H9 (cell line): ENCODE measurements at regions not wholly inside any gene's neighbourhood (a gene's known extent, or its start where the extent isn't known, plus 50 kb on each side); places are given as distances from the start of the nearest gene placed in this dataset.

Experiments
- DNase-seq: peaks from one replicate; pipeline ENCODE4 v3.0.0-alpha.2; 2017
- H2AFZ ChIP-seq: one replicate; pipeline ENCODE4 v1.6.1; 2013; ENCODE audit warnings: mild to moderate bottlenecking, low read length, control low read depth, moderate library complexity
- H2AK5ac ChIP-seq: 2 replicates; pipeline ENCODE4 v1.6.1; 2013; ENCODE audit warnings: low read length, control low read depth, mixed read lengths; ENCODE audit not compliant: insufficient read length
- H2BK120ac ChIP-seq: one replicate; pipeline ENCODE4 v1.6.1; 2013; ENCODE audit warnings: low read depth, mild to moderate bottlenecking, low read length, control low read depth, inconsistent platforms; ENCODE audit not compliant: poor library complexity, severe bottlenecking
- H2BK12ac ChIP-seq: 2 replicates; pipeline ENCODE4 v1.6.1; 2013; ENCODE audit warnings: low read length, control low read depth, mixed read lengths, low read depth; ENCODE audit not compliant: insufficient read length
- H2BK15ac ChIP-seq: 2 replicates; pipeline ENCODE4 v1.6.1; 2013; ENCODE audit warnings: low read depth, low read length, control low read depth
- H2BK20ac ChIP-seq: one replicate; pipeline ENCODE4 v1.6.1; 2013; ENCODE audit warnings: low read depth, mild to moderate bottlenecking, low read length, control low read depth, inconsistent platforms; ENCODE audit not compliant: poor library complexity, severe bottlenecking
- H2BK5ac ChIP-seq: 2 replicates; pipeline ENCODE4 v1.6.1; 2013; ENCODE audit warnings: low read length, control low read depth, mixed read lengths; ENCODE audit not compliant: insufficient read length
- H3K14ac ChIP-seq: 2 replicates; pipeline ENCODE4 v1.6.1; 2013; ENCODE audit warnings: low read length, control low read depth; ENCODE audit not compliant: insufficient read depth
- H3K18ac ChIP-seq: 2 replicates; pipeline ENCODE4 v1.6.1; 2013; ENCODE audit warnings: low read depth, mild to moderate bottlenecking, mixed read lengths, low read length, control low read depth; ENCODE audit not compliant: insufficient read length
- H3K23ac ChIP-seq: 2 replicates; pipeline ENCODE4 v1.6.1; 2013; ENCODE audit warnings: low read length, control low read depth, mixed read lengths, low read depth; ENCODE audit not compliant: insufficient read length
- H3K23me2 ChIP-seq: 2 replicates; pipeline ENCODE4 v1.6.1; 2013; ENCODE audit warnings: low read depth, mild to moderate bottlenecking, mixed read lengths, low read length, control low read depth; ENCODE audit not compliant: insufficient read length, poor library complexity, severe bottlenecking
- H3K27ac ChIP-seq: 2 replicates; pipeline ENCODE4 v1.5.1; 2013; ENCODE audit warnings: low read length, control low read depth, mixed read lengths, low read depth; ENCODE audit not compliant: insufficient read length
- H3K27me3 ChIP-seq: 2 replicates; pipeline ENCODE4 v1.6.1; 2013; ENCODE audit warnings: low read length, control low read depth, inconsistent platforms; ENCODE audit not compliant: insufficient read depth
- H3K4ac ChIP-seq: 2 replicates; pipeline ENCODE4 v1.6.1; 2013; ENCODE audit warnings: low read depth, mild to moderate bottlenecking, control low read depth, inconsistent platforms, low read length, moderate library complexity
- H3K4me1 ChIP-seq: 2 replicates; pipeline ENCODE4 v1.6.1; 2013; ENCODE audit warnings: low read length, control low read depth, inconsistent platforms; ENCODE audit not compliant: insufficient read depth
- H3K4me2 ChIP-seq: 2 replicates; pipeline ENCODE4 v1.6.1; 2013; ENCODE audit warnings: low read length, control low read depth, mixed read lengths; ENCODE audit not compliant: insufficient read length, insufficient read depth
- H3K56ac ChIP-seq: 2 replicates; pipeline ENCODE4 v1.6.1; 2013; ENCODE audit warnings: low read depth, mild to moderate bottlenecking, mixed read lengths, low read length, control low read depth; ENCODE audit not compliant: insufficient read length
- H3K79me1 ChIP-seq: 2 replicates; pipeline ENCODE4 v1.6.1; 2013; ENCODE audit warnings: low read depth, mild to moderate bottlenecking, moderate library complexity, low read length, control low read depth, inconsistent platforms; ENCODE audit not compliant: insufficient read depth, poor library complexity, severe bottlenecking
- H3K79me2 ChIP-seq: 2 replicates; pipeline ENCODE4 v1.6.1; 2013; ENCODE audit warnings: low read length, control low read depth, inconsistent platforms; ENCODE audit not compliant: insufficient read depth
- H3K9ac ChIP-seq: 2 replicates; pipeline ENCODE4 v1.6.1; 2013; ENCODE audit warnings: low read length, control low read depth, mixed read lengths; ENCODE audit not compliant: insufficient read length; ENCODE audit errors: extremely low read depth
- H3K9me3 ChIP-seq: one replicate; pipeline ENCODE4 v1.6.1; 2013; ENCODE audit warnings: low read depth, low read length, inconsistent platforms; ENCODE audit not compliant: control insufficient read depth
- H3T11ph ChIP-seq: one replicate; pipeline ENCODE4 v1.6.1; 2013; ENCODE audit warnings: mild to moderate bottlenecking, low read length, control low read depth, inconsistent platforms
- H4K20me1 ChIP-seq: one replicate; pipeline ENCODE4 v1.6.1; 2013; ENCODE audit not compliant: control insufficient read depth, insufficient read length, insufficient read depth
- H4K5ac ChIP-seq: 2 replicates; pipeline ENCODE4 v1.6.1; 2013; ENCODE audit warnings: low read depth, mild to moderate bottlenecking, mixed read lengths, low read length, control low read depth; ENCODE audit not compliant: insufficient read length
- H4K8ac ChIP-seq: replicated peaks from 2 replicates; pipeline ENCODE4 v1.6.1; 2013; ENCODE audit warnings: low read length, control low read depth, mixed read lengths, low read depth; ENCODE audit not compliant: insufficient read length
- H4K91ac ChIP-seq: 2 replicates; pipeline ENCODE4 v1.6.1; 2013; ENCODE audit warnings: low read depth, mild to moderate bottlenecking, moderate library complexity, mixed read lengths, low read length, control low read depth; ENCODE audit not compliant: insufficient read length
- H3K27ac Mint-ChIP-seq, 3 experiments: 2 replicates in 2 of 3; 3 replicates in 1 of 3; pipeline ENCODE4 v1.8.0; 2020 to 2021; ENCODE audit warnings: mixed read lengths in 3 of 3, mild to moderate bottlenecking in 1 of 3, moderate library complexity in 1 of 3
- H3K27me3 Mint-ChIP-seq: 2 replicates; pipeline ENCODE4 v1.8.0; 2021; ENCODE audit warnings: low read depth, mild to moderate bottlenecking, moderate library complexity, mixed read lengths
- H3K36me3 Mint-ChIP-seq, 3 experiments: 2 replicates in 2 of 3; 3 replicates in 1 of 3; pipeline ENCODE4 v1.8.0; 2020 to 2021; ENCODE audit warnings: low read depth in 3 of 3, mixed read lengths in 3 of 3; ENCODE audit not compliant: insufficient read depth in 1 of 3
- H3K4me1 Mint-ChIP-seq, 2 experiments: 2 replicates each; pipeline ENCODE4 v1.8.0; 2020; ENCODE audit warnings: mixed read lengths in 2 of 2
- H3K4me3 Mint-ChIP-seq, 2 experiments: 2 replicates in 1 of 2; 3 replicates in 1 of 2; pipeline ENCODE4 v1.8.0; 2020 to 2021; ENCODE audit warnings: mild to moderate bottlenecking in 2 of 2, mixed read lengths in 2 of 2, moderate library complexity in 1 of 2
- H3K9me3 Mint-ChIP-seq, 2 experiments: 2 replicates in 1 of 2; 3 replicates in 1 of 2; pipeline ENCODE4 v1.8.0; 2020; ENCODE audit warnings: mild to moderate bottlenecking in 2 of 2, mixed read lengths in 2 of 2, moderate library complexity in 1 of 2
- CTCF ChIP-seq: fragments of 200-600 bp; sonication (generic); conservative IDR thresholded peaks from 3 replicates; pipeline ENCODE4 v1.8.0; 2021; ENCODE audit warnings: antibody characterized with exemption, mild to moderate bottlenecking
- WGBS: extraction: QIAGEN DNeasy Blood & Tissue Kit; methylation state at CpG from one replicate; pipeline ENCODE4 v1.1.7; 2013; ENCODE audit warnings: missing lambda C conversion rate, low lambda C conversion rate, mixed read lengths; ENCODE audit not compliant: insufficient read length; ENCODE audit errors: extremely low coverage; 5-methylcytosine and 5-hydroxymethylcytosine counted together

- H4K5ac ChIP-seq, result no peak overlapping the region
- no peaks in the 10 kb centered on the region for H3K79me1 ChIP-seq
- DNase-seq, result no peak
- no peak overlapping the region for H3K4ac ChIP-seq
- no peak overlapping the region for H3K4me2 ChIP-seq
- no CpG with 5 or more reads among the region's 1 CpG for WGBS
- H3K23me2 ChIP-seq, result no peaks in the 10 kb centered on the region
- no peak overlapping the region for H3K27ac ChIP-seq
- no peaks in the 10 kb centered on the region for H3K27me3 ChIP-seq
- TF ChIP-seq CTCF, result no peak
- Mint-ChIP-seq H3K27me3 (no peaks in the 10 kb centered on the region), H3K9me3 (peaks cover 6 to 14% of the 10 kb centered on the region in 2 experiments; a peak in 3 of 5 replicates), H3K27ac (no peak overlapping the region), H3K36me3 (peaks cover 0 to 11% (median 3%) of the 10 kb centered on the region in 3 experiments; a peak in 4 of 7 replicates), H3K4me1 (no peaks in the 10 kb centered on the region; a peak in 1 of 4 replicates), H3K4me3 (no peak overlapping the region)
- H2BK5ac ChIP-seq, result no peak overlapping the region
- no peak overlapping the region for H2BK120ac ChIP-seq
- no peaks in the 10 kb centered on the region for H4K20me1 ChIP-seq
- no peak overlapping the region for H3K14ac ChIP-seq
- H4K8ac ChIP-seq, result no peak overlapping the region
- H2BK20ac ChIP-seq, result no peak overlapping the region
- no peak overlapping the region for H3K9ac ChIP-seq
- no peaks in the 10 kb centered on the region for H3K79me2 ChIP-seq
- H2AFZ ChIP-seq, result no peak overlapping the region
- no peak overlapping the region for H4K91ac ChIP-seq
- no peak overlapping the region for H3T11ph ChIP-seq
- no peak overlapping the region for H3K56ac ChIP-seq
- H2BK15ac ChIP-seq, result no peak overlapping the region
- no peak overlapping the region for H2BK12ac ChIP-seq
- no peak overlapping the region for H2AK5ac ChIP-seq
- H3K9me3 ChIP-seq, result no peaks in the 10 kb centered on the region
- no peaks in the 10 kb centered on the region for H3K4me1 ChIP-seq
- H3K23ac ChIP-seq, result no peak overlapping the region
- no peak overlapping the region for H3K18ac ChIP-seq
Observed at GRCh38 chr18:43719267-43719795, 442.0 kb upstream of the SYT4 start.
